DND-41 (cell line): ENCODE measurements at regions not wholly inside any gene's neighbourhood (a gene's known extent, or its start where the extent isn't known, plus 50 kb on each side); places are given as distances from the start of the nearest gene placed in this dataset.

Experiments used
- ATAC-seq: fragments of 200-7000 bp; cut with Tn5 transposase; 3 replicates; pipeline ENCODE4 v1.9.1; 2021; ENCODE audit warnings: low read depth; ENCODE audit not compliant: insufficient read depth
- DNase-seq: peaks from one replicate; pipeline ENCODE4 v3.0.0-alpha.2; 2020
- H2AFZ ChIP-seq: 2 replicates; pipeline ENCODE4 v1.6.0; 2012; ENCODE audit warnings: low read depth, low read length
- H3K27ac ChIP-seq: 2 replicates; pipeline ENCODE4 v1.5.1; 2012; ENCODE audit warnings: low read length, inconsistent platforms
- H3K27me3 ChIP-seq: fragments of 200-600 bp; sonication (generic); 2 replicates; pipeline ENCODE4 v1.6.0; 2012; ENCODE audit warnings: low read length, mild to moderate bottlenecking, inconsistent platforms; ENCODE audit not compliant: insufficient read depth, poor library complexity
- H3K36me3 ChIP-seq: 2 replicates; pipeline ENCODE4 v1.5.1; 2012; ENCODE audit warnings: low read length, inconsistent platforms; ENCODE audit not compliant: insufficient read depth
- H3K4me1 ChIP-seq: 2 replicates; pipeline ENCODE4 v1.5.1; 2012; ENCODE audit warnings: mild to moderate bottlenecking, low read length; ENCODE audit not compliant: insufficient read depth
- H3K4me2 ChIP-seq: 2 replicates; pipeline ENCODE4 v1.6.0; 2012; ENCODE audit warnings: mild to moderate bottlenecking, moderate library complexity, low read length, inconsistent platforms; ENCODE audit not compliant: insufficient read depth
- H3K4me3 ChIP-seq, 2 experiments: fragments of 200-600 bp in 1 of 2; shearing (Covaris generic) in 1 of 2; 2 replicates each; pipeline ENCODE4 v1.5.1; 2012 to 2016; ENCODE audit warnings: inconsistent platforms in 2 of 2, low read length in 2 of 2, mild to moderate bottlenecking in 2 of 2, low read depth in 1 of 2, moderate library complexity in 1 of 2
- H3K79me2 ChIP-seq: 2 replicates; pipeline ENCODE4 v1.6.0; 2012; ENCODE audit warnings: low read length, inconsistent platforms; ENCODE audit not compliant: insufficient read depth
- H3K9ac ChIP-seq: 2 replicates; pipeline ENCODE4 v1.6.0; 2012; ENCODE audit warnings: low read depth, mild to moderate bottlenecking, inconsistent platforms, low read length, moderate library complexity
- H3K9me3 ChIP-seq: 2 replicates; pipeline ENCODE4 v1.5.1; 2012; ENCODE audit warnings: low read length, moderate library complexity, mild to moderate bottlenecking, inconsistent platforms; ENCODE audit not compliant: insufficient read depth, severe bottlenecking
- H4K20me1 ChIP-seq: 2 replicates; pipeline ENCODE4 v1.6.0; 2012; ENCODE audit warnings: low read length; ENCODE audit not compliant: insufficient read depth
- EZH2 ChIP-seq: IDR thresholded peaks from 3 replicates; pipeline ENCODE4 v1.6.1; 2012; ENCODE audit warnings: borderline replicate concordance, low read depth, mild to moderate bottlenecking, moderate library complexity, low read length, inconsistent platforms; ENCODE audit not compliant: severe bottlenecking
- TF ChIP-seq, protein P1 (sequence below): IDR thresholded peaks from 2 replicates; pipeline ENCODE4 v1.5.1; 2012; ENCODE audit warnings: borderline replicate concordance, low read length, moderate library complexity, mild to moderate bottlenecking; ENCODE audit not compliant: poor library complexity, severe bottlenecking; ENCODE audit errors: extremely low read depth

DNA sequence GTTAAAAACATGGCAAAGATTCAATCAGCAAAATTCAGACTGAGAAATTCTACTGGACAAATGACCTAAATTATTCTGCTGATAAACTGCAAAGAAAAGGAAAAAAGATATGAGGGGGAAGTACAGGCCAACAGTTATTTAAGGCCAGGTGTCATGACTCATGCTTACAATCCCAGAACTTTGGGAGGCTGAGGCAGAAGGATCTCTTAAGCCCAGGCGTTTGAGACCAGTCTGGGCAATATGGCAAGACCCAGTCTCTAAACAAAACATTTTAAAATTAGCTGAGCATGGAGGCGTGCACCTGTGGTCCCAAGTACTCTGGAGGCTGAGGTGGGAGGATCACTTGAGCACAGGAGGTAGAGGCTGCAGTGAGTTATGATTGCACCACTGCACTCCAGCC, 91.8 kb upstream of the USP15 start:
- ATAC-seq (no peak), DNase-seq (no peak)
- Histone ChIP-seq H3K27ac (no peak overlapping the region), H3K9ac (no peak overlapping the region), H3K9me3 (no peaks in the 10 kb centered on the region), H3K4me3 (no peak overlapping the region), H3K79me2 (no peaks in the 10 kb centered on the region), H2AFZ (no peak overlapping the region), H3K4me2 (no peak overlapping the region), H4K20me1 (no peaks in the 10 kb centered on the region), H3K36me3 (no peaks in the 10 kb centered on the region), H3K27me3 (no peaks in the 10 kb centered on the region), H3K4me1 (no peaks in the 10 kb centered on the region)
- TF ChIP-seq, protein P1, sequence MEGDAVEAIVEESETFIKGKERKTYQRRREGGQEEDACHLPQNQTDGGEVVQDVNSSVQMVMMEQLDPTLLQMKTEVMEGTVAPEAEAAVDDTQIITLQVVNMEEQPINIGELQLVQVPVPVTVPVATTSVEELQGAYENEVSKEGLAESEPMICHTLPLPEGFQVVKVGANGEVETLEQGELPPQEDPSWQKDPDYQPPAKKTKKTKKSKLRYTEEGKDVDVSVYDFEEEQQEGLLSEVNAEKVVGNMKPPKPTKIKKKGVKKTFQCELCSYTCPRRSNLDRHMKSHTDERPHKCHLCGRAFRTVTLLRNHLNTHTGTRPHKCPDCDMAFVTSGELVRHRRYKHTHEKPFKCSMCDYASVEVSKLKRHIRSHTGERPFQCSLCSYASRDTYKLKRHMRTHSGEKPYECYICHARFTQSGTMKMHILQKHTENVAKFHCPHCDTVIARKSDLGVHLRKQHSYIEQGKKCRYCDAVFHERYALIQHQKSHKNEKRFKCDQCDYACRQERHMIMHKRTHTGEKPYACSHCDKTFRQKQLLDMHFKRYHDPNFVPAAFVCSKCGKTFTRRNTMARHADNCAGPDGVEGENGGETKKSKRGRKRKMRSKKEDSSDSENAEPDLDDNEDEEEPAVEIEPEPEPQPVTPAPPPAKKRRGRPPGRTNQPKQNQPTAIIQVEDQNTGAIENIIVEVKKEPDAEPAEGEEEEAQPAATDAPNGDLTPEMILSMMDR = no peak
- no peak for TF ChIP-seq EZH2

- H3K4me1 ChIP-seq = no peaks in the 10 kb centered on the region
- no peaks in the 10 kb centered on the region for H3K79me2 ChIP-seq
- H3K27me3 ChIP-seq = no peaks in the 10 kb centered on the region
- H4K20me1 ChIP-seq = no peaks in the 10 kb centered on the region
- H2AFZ ChIP-seq = no peak overlapping the region
- no peak overlapping the region for H3K4me2 ChIP-seq
- no peaks in the 10 kb centered on the region for H3K36me3 ChIP-seq
- DNase-seq = no peak
- no peaks in the 10 kb centered on the region for H3K9me3 ChIP-seq
- ATAC-seq = no peak
- TF ChIP-seq, protein P1 = no peak
- no peak for TF ChIP-seq EZH2
- H3K4me3 ChIP-seq = no peak overlapping the region
- no peak overlapping the region for H3K9ac ChIP-seq
- no peak overlapping the region for H3K27ac ChIP-seq
These were observed 90.0 kb upstream of the USP15 start for GRCh38 chr12:62170241-62170640.

GRCh38 chr12:62190689-62191490, 69.3 kb upstream of the USP15 start:
- Histone ChIP-seq H3K4me3 (no peak overlapping the region), H3K9me3 (no peaks in the 10 kb centered on the region), H3K4me1 (peaks cover 14% of the 10 kb centered on the region), H2AFZ (no peak overlapping the region), H3K36me3 (no peaks in the 10 kb centered on the region), H3K9ac (no peak overlapping the region), H4K20me1 (no peaks in the 10 kb centered on the region), H3K79me2 (no peaks in the 10 kb centered on the region), H3K27me3 (peaks cover 10% of the 10 kb centered on the region), H3K4me2 (no peak overlapping the region), H3K27ac (no peak overlapping the region)
- ATAC-seq (no peak), DNase-seq (no peak)
- TF ChIP-seq, protein P1 = no peak
- TF ChIP-seq EZH2 = no peak
